HL-60 (cell line): ENCODE measurements at regions not wholly inside any gene's neighbourhood (a gene's known extent, or its start where the extent isn't known, plus 50 kb on each side); places are given as distances from the start of the nearest gene placed in this dataset.
A peak's percentile ranks its signal among the peaks of the same experiment; 100 is the strongest.

ENCODE experiments used
- DNase-seq, 2 experiments: peaks; one replicate each; pipeline ENCODE4 v3.0.0-alpha.2; 2010 to 2020; ENCODE audit warnings: low read depth in 1 of 2, low spot score in 1 of 2
- H3K27ac ChIP-seq: fragments of 250-450 bp; sonication (Bioruptor Pico); replicated peaks from 2 replicates; pipeline ENCODE4 v1.5.1; 2020; ENCODE audit warnings: mild to moderate bottlenecking, moderate library complexity
- H3K27me3 ChIP-seq: fragments of 250-450 bp; sonication (Bioruptor Pico); 2 replicates; pipeline ENCODE4 v1.5.1; 2021; ENCODE audit warnings: mild to moderate bottlenecking, moderate library complexity; ENCODE audit not compliant: insufficient read depth, poor library complexity, severe bottlenecking
- H3K4me3 ChIP-seq: replicated peaks from 2 replicates; pipeline ENCODE4 v1.5.1; 2011; ENCODE audit warnings: mild to moderate bottlenecking, control low read depth, low read length; ENCODE audit not compliant: insufficient read depth
- GABPA ChIP-seq: IDR thresholded peaks from 2 replicates; pipeline ENCODE4 v1.6.1; 2012; ENCODE audit warnings: low read depth
- POLR2AphosphoS5 ChIP-seq: IDR thresholded peaks from 2 replicates; pipeline ENCODE4 v1.6.1; 2012; ENCODE audit warnings: low read depth
- REST ChIP-seq: IDR thresholded peaks from 2 replicates; pipeline ENCODE4 v1.6.1; 2012; ENCODE audit warnings: low read depth; ENCODE audit not compliant: insufficient replicate concordance
- SPI1 ChIP-seq: IDR thresholded peaks from 2 replicates; pipeline ENCODE4 v1.6.1; 2012; ENCODE audit warnings: low read depth, mild to moderate bottlenecking, borderline replicate concordance
- TF ChIP-seq, protein P1 (sequence below): IDR thresholded peaks from one replicate; pipeline ENCODE4 v1.5.1; 2011; ENCODE audit warnings: low read length, control low read depth, inconsistent platforms; ENCODE audit not compliant: insufficient read depth

GRCh38 chr10:63702092-63702491, 180.9 kb downstream of the REEP3 start:
- no peak for DNase-seq
- H3K4me3 ChIP-seq, result no peak overlapping the region
- H3K27me3 ChIP-seq, result no peaks in the 10 kb centered on the region
- TF ChIP-seq SPI1, result no peak
- no peak for TF ChIP-seq POLR2AphosphoS5
- TF ChIP-seq, protein P1, sequence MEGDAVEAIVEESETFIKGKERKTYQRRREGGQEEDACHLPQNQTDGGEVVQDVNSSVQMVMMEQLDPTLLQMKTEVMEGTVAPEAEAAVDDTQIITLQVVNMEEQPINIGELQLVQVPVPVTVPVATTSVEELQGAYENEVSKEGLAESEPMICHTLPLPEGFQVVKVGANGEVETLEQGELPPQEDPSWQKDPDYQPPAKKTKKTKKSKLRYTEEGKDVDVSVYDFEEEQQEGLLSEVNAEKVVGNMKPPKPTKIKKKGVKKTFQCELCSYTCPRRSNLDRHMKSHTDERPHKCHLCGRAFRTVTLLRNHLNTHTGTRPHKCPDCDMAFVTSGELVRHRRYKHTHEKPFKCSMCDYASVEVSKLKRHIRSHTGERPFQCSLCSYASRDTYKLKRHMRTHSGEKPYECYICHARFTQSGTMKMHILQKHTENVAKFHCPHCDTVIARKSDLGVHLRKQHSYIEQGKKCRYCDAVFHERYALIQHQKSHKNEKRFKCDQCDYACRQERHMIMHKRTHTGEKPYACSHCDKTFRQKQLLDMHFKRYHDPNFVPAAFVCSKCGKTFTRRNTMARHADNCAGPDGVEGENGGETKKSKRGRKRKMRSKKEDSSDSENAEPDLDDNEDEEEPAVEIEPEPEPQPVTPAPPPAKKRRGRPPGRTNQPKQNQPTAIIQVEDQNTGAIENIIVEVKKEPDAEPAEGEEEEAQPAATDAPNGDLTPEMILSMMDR, result no peak
- H3K27ac ChIP-seq, result no peak overlapping the region

- peak; percentile 95 to 98 for DNase-seq
- TF ChIP-seq GABPA (no peak), SPI1 (peak; percentile 99), REST (no peak), POLR2AphosphoS5 (peak; percentile 52; the same call in 1 of the 2 replicates)
- TF ChIP-seq, protein P1, result no peak
- peak overlapping the region; percentile 43 for H3K27ac ChIP-seq
- H3K27me3 ChIP-seq, result no peaks in the 10 kb centered on the region
- no peak overlapping the region for H3K4me3 ChIP-seq
Observed at GRCh38 chr10:63703113-63703670, 182.0 kb downstream of the REEP3 start.

DNA sequence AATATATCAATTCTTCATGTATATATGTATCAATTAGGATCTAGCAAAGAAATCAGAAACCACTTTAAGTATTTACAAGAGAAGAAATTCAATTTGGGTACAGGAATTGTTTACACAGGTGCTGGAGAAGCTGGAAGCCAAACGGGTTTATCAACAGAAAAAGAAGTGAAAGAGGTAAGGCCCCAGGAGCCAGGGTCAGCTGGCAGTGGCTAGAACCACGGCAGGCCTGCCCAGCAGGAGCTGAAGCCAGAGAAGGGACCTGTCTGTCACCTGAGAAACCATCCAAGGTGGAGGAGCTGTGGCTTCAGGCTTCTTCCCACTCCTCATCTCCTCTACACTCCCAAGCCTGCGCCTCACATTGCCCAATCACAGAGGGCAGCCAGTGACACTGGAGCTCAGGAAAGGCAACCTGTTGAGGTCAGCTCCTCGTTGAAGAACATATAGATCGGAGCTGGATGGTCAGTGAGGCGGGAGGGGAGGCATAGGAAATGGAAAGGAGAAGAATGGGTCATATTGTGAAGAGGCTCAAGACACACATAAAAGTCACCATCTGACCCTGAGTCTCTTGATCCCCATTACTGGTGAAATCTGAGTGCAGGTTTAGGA, 182.6 kb downstream of the REEP3 start:
- Histone ChIP-seq H3K4me3 (no peak overlapping the region), H3K27me3 (no peaks in the 10 kb centered on the region), H3K27ac (peak overlapping the region; percentile 43)
- no peak for DNase-seq
- TF ChIP-seq POLR2AphosphoS5 (no peak), GABPA (no peak), SPI1 (no peak), REST (no peak)
- TF ChIP-seq, protein P1, result no peak
